HG02840 (cell line): ENCODE measurements at regions not wholly inside any gene's neighbourhood (a gene's known extent, or its start where the extent isn't known, plus 50 kb on each side); places are given as distances from the start of the nearest gene placed in this dataset.
"Not testable (repeated sequence)": the region's sequence is repeated elsewhere in the genome, so short reads cannot be mapped to it uniquely, and the experiment has no call there.

Experiments used
- ATAC-seq: cut with Tn5 transposase; IDR thresholded peaks from one replicate; pipeline ENCODE4 v1.9.1; 2021; ENCODE audit warnings: mild to moderate bottlenecking, moderate library complexity, moderate number of reproducible peaks; ENCODE audit not compliant: unreplicated experiment, low FRiP score

- ATAC-seq = no peak
Measured at GRCh38 chrX:40933706-40934425, 151.4 kb upstream of the USP9X start.

GRCh38 chrX:40936827-40937226 is 148.4 kb upstream of the USP9X start:
- ATAC-seq = no peak

GRCh38 chrX:40938423-40938822 is 146.8 kb upstream of the USP9X start:
- ATAC-seq = no peak

GRCh38 chrX:40943093-40943641 is 142.1 kb upstream of the USP9X start:
- no peak for ATAC-seq

GRCh38 chrX:40945361-40945713 is 139.9 kb upstream of the USP9X start:
- no peak for ATAC-seq

GRCh38 chrX:40947276-40947675 is 138.0 kb upstream of the USP9X start:
- ATAC-seq = no peak

- ATAC-seq = no peak
Measured at GRCh38 chrX:40949071-40949470, 136.2 kb upstream of the USP9X start.

- ATAC-seq = no peak
Measured at GRCh38 chrX:40950546-40950945, 134.7 kb upstream of the USP9X start.

GRCh38 chrX:40951407-40951806 is 133.8 kb upstream of the USP9X start:
- ATAC-seq = not testable (repeated sequence)

- ATAC-seq = no peak
Measured at GRCh38 chrX:40952855-40953254, 132.4 kb upstream of the USP9X start.

GRCh38 chrX:40953369-40953768 is 131.9 kb upstream of the USP9X start:
- ATAC-seq = no peak

GRCh38 chrX:40960041-40960440 is 125.2 kb upstream of the USP9X start:
- no peak for ATAC-seq

- ATAC-seq = no peak
Measured at GRCh38 chrX:40962793-40963407, 122.3 kb upstream of the USP9X start.

GRCh38 chrX:40964008-40964407 is 121.2 kb upstream of the USP9X start:
- no peak for ATAC-seq

GRCh38 chrX:40964633-40965586 is 120.3 kb upstream of the USP9X start:
- ATAC-seq = no peak

- no peak for ATAC-seq
Measured at GRCh38 chrX:40966213-40966820, 118.9 kb upstream of the USP9X start.

- no peak for ATAC-seq
Measured at GRCh38 chrX:40968180-40968579, 117.1 kb upstream of the USP9X start.

- ATAC-seq = no peak
Measured at GRCh38 chrX:40971736-40972135, 113.5 kb upstream of the USP9X start.

- ATAC-seq = no peak
Measured at GRCh38 chrX:40973619-40974018, 111.6 kb upstream of the USP9X start.

GRCh38 chrX:40975951-40976350 is 109.3 kb upstream of the USP9X start:
- no peak for ATAC-seq

GRCh38 chrX:40976981-40977380 is 108.3 kb upstream of the USP9X start:
- ATAC-seq = no peak
